Gastrocnemius medialis (tissue), 4 donors: ENCODE measurements at regions not wholly inside any gene's neighbourhood (a gene's known extent, or its start where the extent isn't known, plus 50 kb on each side); places are given as distances from the start of the nearest gene placed in this dataset.

Experiments used
- CTCF ChIP-seq, 5 experiments: fragments of 450-650 bp in 3 of 5; fragments of 200-600 bp in 2 of 5; sonication (generic) in 2 of 5; IDR thresholded peaks in 4 of 5; conservative IDR thresholded peaks in 1 of 5; 1 replicate in 4 of 5; 2 replicates in 1 of 5; pipeline ENCODE4 v1.5.1; 2016 to 2019; ENCODE audit warnings: antibody characterized with exemption in 5 of 5, mild to moderate bottlenecking in 3 of 5, moderate library complexity in 3 of 5
- POLR2A ChIP-seq, 2 donors: fragments of 450-650 bp; IDR thresholded peaks; one replicate each; pipeline ENCODE4 v1.6.1; 2017; ENCODE audit warnings: antibody characterized with exemption in 2 of 2, mild to moderate bottlenecking in 2 of 2, moderate library complexity in 2 of 2

GRCh38 chr6:144899161-144899560 is 614.0 kb downstream of the UTRN start:
- no peak for TF ChIP-seq CTCF (IDR thresholded peaks at IDR 0.05 in 4 of 5, conservative IDR thresholded peaks at IDR 0.05 in 1 of 5)
- TF ChIP-seq POLR2A (IDR thresholded peaks at IDR 0.05): no peak
